Ishikawa (cell line): ENCODE measurements at regions not wholly inside any gene's neighbourhood (a gene's known extent, or its start where the extent isn't known, plus 50 kb on each side); places are given as distances from the start of the nearest gene placed in this dataset.

Source experiments
- CEBPB ChIP-seq: IDR thresholded peaks from 2 replicates; pipeline ENCODE4 v1.6.1; 2012
- CREB1 ChIP-seq: IDR thresholded peaks from 2 replicates; pipeline ENCODE4 v1.6.1; 2012; ENCODE audit warnings: low read depth
- EGR1 ChIP-seq: IDR thresholded peaks from 2 replicates; pipeline ENCODE4 v1.6.1; 2012
- EP300 ChIP-seq: IDR thresholded peaks from 2 replicates; pipeline ENCODE4 v1.6.1; 2012; ENCODE audit warnings: borderline replicate concordance
- FOXM1 ChIP-seq: IDR thresholded peaks from 2 replicates; pipeline ENCODE4 v1.6.1; 2012; ENCODE audit warnings: low read depth, borderline replicate concordance
- MAX ChIP-seq: IDR thresholded peaks from 2 replicates; pipeline ENCODE4 v1.6.1; 2012
- NFIC ChIP-seq: IDR thresholded peaks from 2 replicates; pipeline ENCODE4 v1.6.1; 2012
- RAD21 ChIP-seq: IDR thresholded peaks from 2 replicates; pipeline ENCODE4 v1.6.1; 2012; ENCODE audit warnings: low read depth
- REST ChIP-seq: IDR thresholded peaks from 2 replicates; pipeline ENCODE4 v1.6.1; 2012; ENCODE audit warnings: low read depth, mild to moderate bottlenecking
- TAF1 ChIP-seq: IDR thresholded peaks from 2 replicates; pipeline ENCODE4 v1.6.1; 2012; ENCODE audit warnings: low read depth, mild to moderate bottlenecking
- TCF12 ChIP-seq: IDR thresholded peaks from 2 replicates; pipeline ENCODE4 v1.6.1; 2012; ENCODE audit warnings: low read depth
- TEAD4 ChIP-seq: IDR thresholded peaks from 2 replicates; pipeline ENCODE4 v1.6.1; 2012
- USF1 ChIP-seq: IDR thresholded peaks from 2 replicates; pipeline ENCODE4 v1.6.1; 2012
- YY1 ChIP-seq: IDR thresholded peaks from 2 replicates; pipeline ENCODE4 v1.6.1; 2012; ENCODE audit warnings: low read depth
- ZBTB7A ChIP-seq: IDR thresholded peaks from 2 replicates; pipeline ENCODE4 v1.6.1; 2012; ENCODE audit warnings: low read depth

- TF ChIP-seq USF1 (no peak), TEAD4 (no peak), YY1 (no peak), RAD21 (no peak), CREB1 (no peak), TAF1 (no peak), ZBTB7A (no peak), EGR1 (no peak), MAX (no peak), CEBPB (no peak), NFIC (no peak)
Observed at GRCh38 chr5:145244788-145245187, 590.4 kb downstream of the PRELID2 start.

- TF ChIP-seq TCF12 (no peak), MAX (no peak), EGR1 (no peak), TEAD4 (no peak), ZBTB7A (no peak), USF1 (no peak), TAF1 (no peak), FOXM1 (no peak), YY1 (no peak)
Observed at GRCh38 chr5:145244251-145244650, 590.9 kb downstream of the PRELID2 start.

GRCh38 chr5:145243016-145243415 is 592.1 kb downstream of the PRELID2 start:
- no peak for TF ChIP-seq REST
- no peak for TF ChIP-seq ZBTB7A
- TF ChIP-seq CEBPB = no peak
- TF ChIP-seq CREB1 = no peak
- no peak for TF ChIP-seq TAF1
- TF ChIP-seq TEAD4 = no peak
- TF ChIP-seq USF1 = no peak
- no peak for TF ChIP-seq YY1
- no peak for TF ChIP-seq RAD21
- TF ChIP-seq FOXM1 = no peak

GRCh38 chr5:145242551-145242950 is 592.6 kb downstream of the PRELID2 start:
- TF ChIP-seq EP300 (no peak), CEBPB (no peak), TEAD4 (no peak), RAD21 (no peak), CREB1 (no peak), YY1 (no peak), NFIC (no peak), FOXM1 (no peak), EGR1 (no peak), REST (no peak), TAF1 (no peak), USF1 (no peak), ZBTB7A (no peak), MAX (no peak), TCF12 (no peak)

DNA sequence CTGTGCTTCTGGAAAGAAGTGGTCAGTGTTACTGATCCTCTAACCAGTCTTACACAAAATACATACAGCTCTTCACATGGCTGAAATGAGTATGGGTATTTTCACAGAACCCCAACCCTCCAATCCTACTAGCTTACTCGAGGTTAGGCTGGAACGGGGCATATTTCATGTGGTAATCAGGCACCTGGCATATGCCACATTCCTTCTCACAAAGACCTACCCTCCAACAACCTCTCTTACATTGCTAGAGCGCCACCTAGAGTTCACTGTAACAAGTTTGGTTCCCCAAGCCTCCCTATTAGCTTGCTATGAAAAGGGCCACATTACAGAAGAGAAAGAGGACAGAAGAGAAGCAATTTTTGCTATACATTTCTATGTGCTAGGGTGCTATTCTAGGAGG is 597.3 kb downstream of the PRELID2 start:
- peak; percentile 82 for TF ChIP-seq RAD21
- no peak for TF ChIP-seq ZBTB7A

DNA sequence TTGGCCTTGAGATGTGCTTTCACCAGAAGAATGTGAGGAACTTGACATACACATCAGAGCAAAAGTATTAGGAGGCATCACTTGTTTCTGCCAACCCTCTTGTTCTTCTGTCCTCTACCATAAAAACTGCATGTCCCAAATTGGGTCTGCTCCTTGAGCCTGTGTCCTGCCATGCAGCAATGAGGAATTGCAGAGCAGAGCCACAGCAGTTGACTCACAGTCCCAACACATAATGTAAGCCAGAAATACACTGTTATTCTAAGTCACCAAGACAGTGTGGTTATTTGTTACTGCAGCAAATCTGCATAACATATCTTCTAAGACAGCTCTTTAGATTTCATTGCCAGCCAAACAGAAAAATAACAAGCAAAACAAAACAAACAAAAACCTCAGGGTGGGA is 598.2 kb downstream of the PRELID2 start:
- TF ChIP-seq YY1 (no peak), TAF1 (no peak), USF1 (no peak), REST (no peak), CEBPB (no peak), ZBTB7A (no peak)
